GM21367 (cell line): ENCODE measurements at regions not wholly inside any gene's neighbourhood (a gene's known extent, or its start where the extent isn't known, plus 50 kb on each side); places are given as distances from the start of the nearest gene placed in this dataset.
"Not testable (repeated sequence)": the region's sequence is repeated elsewhere in the genome, so short reads cannot be mapped to it uniquely, and the experiment has no call there.

ENCODE experiments used
- ATAC-seq: cut with Tn5 transposase; IDR thresholded peaks from one replicate; pipeline ENCODE4 v1.9.1; 2021; ENCODE audit not compliant: unreplicated experiment

DNA sequence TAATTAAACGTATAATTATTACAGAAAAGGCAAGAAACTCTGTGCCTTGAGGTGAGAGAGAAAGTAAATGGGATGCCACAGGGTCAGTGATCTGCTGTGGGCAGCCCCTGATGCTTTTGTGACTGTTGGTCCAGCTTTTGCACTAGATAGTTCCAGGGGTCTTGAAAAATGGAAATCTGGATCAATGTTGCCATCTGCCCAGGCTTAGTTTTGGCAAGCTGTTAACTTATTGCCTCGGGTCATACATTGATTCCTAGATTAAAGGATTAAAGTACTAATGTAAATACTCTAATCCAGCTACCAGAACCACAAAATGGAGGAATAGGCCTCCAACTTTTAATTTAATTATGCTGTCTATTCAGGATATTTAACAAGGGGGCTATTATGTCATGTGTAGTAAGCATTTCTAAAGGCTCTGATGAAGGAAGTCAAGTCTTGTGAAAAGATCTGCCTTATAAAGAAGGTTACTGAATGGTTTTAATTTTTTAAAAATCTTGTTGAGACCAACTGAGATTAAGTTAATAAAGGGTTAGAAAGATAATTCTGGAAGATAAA is 376.0 kb upstream of the HS3ST5 start:
- no peak for ATAC-seq

DNA sequence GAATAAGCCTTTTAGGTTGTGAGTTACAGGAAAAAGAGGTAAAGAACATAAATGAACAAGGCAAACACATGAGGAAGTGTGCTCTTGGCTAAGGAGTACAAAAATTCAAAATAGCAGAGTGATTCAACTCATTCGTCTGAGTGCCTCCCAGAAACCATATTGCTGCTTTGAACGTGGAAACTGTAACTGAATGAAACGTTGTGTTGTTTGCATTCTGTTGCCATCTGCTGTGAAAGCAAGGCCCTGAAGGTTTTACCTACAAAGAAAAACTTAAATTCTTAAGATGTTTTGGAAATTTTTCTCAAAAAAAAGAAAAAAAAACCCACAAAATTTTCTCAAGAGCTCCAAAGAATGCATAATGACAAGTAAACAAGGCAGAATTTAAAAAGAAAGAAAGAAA is 375.4 kb upstream of the HS3ST5 start:
- no peak for ATAC-seq

DNA sequence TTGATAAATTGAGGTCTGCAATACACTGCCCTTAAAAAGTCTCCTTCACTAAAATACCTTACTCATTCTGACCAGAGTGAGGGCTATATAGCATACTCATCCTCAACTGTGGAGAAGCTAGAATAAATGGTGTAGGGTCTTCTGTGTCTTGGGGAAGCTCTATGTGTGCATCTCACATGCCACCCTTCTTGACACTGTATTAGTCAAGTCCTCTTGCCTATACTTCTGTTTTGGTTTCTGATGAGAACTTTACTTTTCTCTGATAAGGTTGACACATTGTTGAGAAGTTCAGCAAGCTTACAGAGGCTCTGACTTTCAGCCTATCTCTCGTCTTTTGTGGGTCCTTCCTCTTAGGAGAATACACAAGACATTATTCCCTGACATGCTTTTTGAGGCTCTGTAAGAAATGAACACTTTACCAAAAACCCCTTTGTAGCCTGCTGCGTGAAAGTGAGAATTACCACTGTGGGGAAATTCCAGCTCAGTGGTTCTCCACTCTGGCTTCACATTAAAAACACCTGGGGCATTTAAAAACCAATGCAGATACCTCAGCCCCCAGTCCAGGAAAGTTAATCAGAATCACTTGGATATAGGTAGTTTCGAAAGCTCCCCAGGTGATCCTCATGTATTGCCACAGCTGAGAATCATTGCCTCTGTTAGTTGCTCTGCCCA is 372.1 kb upstream of the HS3ST5 start:
- ATAC-seq, result no peak

DNA sequence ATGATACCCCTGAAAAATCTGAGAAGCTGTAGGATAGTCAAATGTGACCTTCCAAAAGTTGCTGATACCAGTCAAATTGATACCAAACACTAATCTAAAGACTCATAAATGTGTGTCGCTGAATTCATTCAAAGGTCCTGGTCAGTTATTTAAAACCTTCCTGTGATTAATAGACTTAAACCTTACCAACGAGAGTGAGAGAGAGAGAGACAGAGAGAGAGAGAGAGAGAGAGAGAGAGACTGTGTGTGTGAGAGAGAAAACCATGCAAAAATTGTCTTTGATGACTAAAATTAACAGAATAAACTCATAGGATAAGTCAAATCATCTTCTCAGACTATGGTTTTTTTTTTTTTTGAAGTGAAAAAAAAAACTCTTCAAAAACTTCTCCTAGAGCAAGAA is 370.9 kb upstream of the HS3ST5 start:
- no peak for ATAC-seq

DNA sequence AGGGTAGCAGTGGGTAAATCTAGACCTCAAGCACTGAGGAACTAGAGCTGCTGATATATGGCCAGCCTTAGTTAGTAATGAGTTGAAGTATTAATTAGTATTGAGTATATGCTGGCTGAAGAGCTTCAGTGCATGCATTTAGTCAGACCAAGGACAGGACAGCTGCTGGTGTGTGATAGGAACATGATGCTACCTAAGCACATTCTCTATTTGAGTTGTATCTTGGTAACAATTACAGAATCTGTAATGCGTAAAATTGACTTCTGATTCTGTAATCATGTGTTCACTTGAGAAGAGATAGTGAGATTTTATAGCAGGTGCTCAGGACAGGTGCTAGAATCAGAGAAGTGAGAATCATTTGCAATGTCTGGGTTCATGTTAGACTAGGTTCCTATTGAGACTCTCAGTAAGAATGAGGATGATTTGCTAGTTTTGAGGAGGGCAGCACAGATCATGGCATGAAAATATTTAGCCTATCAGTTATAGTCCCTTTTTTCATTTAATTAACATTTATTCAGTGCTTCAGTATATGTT is 369.4 kb upstream of the HS3ST5 start:
- no peak for ATAC-seq

DNA sequence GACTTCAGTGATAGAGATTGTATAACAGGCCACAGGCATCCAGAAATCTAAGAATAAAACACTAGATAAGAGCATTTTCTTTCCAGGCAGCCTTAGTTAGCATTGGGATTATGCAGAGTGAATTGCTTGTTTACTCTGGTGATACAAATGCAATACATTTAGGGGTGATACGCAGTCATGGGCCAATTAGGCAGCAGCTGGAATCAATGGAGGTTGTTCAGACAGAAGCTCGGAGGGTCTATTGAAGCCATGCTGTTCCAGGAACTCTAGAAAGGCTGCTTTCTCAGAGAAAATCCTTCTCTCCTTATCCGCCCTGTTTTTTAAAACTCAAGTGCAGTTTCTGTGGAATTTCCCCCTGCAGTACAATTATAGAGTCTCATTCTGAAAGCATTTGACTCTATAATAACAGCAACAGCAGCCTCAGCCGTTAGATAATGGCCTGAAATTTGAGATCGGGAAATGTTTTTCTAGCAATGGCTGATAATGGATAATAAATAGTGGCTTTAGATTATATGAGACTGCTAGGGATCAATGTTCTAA is 364.3 kb upstream of the HS3ST5 start:
- no peak for ATAC-seq

DNA sequence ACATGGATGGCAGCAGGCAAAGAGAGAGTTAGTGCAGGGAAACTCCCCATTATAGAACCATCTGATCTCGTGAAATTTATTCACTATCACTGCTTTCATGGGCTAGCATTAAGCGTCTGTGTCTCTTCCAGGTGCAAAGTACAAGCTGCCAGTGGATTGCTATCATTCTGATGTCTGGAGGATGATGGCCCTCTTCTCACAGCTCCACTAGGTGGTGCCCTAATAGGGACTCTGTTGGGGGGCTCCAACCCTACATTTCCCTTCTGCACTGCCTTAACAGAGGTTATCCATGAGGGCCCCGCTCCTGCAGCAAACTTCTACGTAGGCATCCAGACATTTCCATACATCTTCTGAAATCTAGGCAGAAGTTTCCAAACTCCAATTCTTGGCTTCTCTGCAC is 347.8 kb upstream of the HS3ST5 start:
- no peak for ATAC-seq

DNA sequence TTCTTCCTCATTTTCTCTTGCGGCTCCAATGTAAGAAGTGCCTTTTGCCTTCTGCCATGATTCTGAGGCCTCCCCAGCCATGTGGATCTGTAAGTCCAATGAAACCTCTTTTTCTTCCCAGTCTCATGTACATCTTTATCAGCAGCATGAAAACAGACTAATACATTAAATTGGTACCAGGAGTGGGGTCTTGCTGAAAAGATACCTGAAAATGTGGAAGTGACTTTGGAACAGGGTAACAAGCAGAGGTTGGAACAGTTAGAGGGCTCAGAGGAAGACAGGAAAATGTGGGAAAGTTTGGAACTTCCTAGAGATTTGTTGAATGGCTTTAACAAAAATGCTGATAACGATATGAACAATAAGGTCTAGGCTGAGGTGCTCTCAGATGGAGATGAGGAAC is 316.7 kb upstream of the HS3ST5 start:
- no peak for ATAC-seq

DNA sequence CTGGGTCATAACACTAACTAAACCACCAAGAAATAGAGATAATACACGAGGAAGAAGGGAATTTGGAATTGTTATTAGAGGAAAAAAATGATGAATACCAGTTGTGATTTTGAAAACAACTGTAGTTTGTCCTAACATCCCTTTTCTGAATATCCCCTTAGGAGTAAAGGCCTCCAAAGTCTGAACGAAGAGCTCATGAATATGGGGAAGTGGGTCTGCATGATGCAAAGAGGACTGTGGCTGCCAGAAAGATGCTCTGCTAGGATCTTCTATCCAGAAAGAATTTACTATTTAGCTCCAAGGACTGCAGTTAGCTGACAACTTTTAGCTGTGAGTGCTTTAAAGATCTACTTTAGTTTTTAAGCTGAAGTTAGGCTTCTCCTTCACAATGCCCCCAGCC is 308.8 kb upstream of the HS3ST5 start:
- no peak for ATAC-seq

DNA sequence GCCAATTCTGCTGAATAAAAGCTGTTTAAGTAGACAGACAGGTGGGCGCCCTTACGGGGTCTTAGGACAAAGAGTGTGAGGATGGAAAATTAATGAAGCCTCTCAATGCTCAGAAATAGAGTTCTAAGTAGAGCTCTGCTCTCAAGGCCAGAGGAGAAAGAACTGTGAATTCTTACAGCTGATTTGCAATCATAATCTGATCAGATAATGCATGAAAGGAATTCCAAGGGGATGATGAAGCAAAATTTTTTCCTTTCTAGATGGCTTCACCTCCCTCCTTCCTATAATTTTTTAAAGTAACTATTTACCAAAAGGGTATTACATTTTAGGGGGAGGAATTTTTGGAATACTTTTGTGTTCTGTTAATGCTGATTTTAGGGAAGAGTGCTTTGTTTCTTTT is 308.1 kb upstream of the HS3ST5 start:
- ATAC-seq, result no peak

DNA sequence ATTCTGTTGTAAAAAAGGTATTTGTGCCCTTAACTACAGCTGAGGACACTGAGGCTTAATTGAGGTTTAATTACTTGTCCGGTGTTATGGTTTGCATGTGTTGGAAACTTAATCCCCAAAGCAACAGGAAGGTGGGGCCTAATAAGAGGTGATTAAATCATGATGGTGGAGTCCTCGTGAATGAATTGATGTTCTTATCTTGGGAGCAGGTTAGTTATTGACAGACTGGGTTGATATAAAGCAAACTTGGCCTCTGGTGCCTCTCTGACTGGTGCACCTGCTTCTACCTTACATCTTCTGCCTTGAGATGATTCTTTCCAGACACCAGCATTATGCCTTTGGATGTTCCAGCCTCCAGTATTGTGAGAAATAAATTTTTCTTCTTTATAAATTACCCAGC is 306.5 kb upstream of the HS3ST5 start:
- ATAC-seq, result no peak

DNA sequence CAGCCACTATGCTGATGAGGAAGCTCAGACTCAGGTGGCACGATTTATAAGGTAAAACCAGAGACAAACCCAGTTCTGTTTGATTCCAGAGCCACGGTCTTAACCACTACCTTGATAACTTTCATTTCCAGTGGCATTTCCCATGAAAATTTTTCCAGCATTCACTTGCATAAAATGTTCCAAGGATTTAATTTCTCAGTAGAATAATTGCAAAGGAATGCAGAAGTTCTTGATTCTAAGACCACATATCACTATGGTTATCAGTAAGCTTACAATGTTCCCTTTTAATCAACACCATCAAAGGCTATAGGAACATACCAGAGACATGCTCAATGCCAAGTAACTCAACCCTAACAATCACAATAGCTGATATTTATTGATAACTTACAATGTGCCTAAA is 306.0 kb upstream of the HS3ST5 start:
- no peak for ATAC-seq

DNA sequence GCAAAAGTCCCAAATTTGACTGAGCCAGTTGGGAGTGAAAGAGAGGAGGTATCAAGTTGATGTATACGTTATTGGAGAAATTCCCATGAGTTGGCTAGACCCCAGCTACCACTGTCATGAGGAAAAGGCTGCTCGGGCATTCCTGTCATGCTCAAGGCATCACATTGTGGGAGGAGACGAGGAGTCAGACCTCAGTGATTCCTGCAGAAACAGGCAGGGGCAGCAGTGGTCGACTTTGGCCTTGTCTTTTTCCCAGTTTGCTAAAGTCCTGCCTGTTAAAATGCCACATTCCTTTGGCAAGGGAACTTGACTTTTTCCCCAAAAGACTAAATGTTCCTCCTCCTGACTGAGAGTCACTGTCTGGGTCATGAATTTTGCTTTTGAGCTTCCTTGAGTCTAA is 295.5 kb upstream of the HS3ST5 start:
- no peak for ATAC-seq

DNA sequence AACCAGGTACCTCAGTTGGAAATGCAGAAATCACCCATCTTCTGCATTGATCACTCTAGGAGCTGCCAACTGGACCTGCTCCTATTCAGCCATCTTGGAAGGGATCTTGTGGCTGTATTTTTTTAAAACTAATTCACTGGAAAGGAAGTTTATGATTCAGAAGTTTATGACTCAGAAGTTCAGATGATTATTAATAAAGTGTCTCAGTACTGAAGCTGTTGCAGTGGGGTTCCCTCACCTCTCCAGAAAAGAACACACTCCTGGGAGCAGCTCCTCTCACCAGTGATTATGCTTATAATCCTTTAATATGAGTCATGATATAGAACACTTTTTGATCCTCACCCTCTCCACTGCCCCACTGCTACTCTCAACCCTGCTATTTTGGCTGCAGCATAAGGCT is 291.2 kb upstream of the HS3ST5 start:
- ATAC-seq, result no peak

DNA sequence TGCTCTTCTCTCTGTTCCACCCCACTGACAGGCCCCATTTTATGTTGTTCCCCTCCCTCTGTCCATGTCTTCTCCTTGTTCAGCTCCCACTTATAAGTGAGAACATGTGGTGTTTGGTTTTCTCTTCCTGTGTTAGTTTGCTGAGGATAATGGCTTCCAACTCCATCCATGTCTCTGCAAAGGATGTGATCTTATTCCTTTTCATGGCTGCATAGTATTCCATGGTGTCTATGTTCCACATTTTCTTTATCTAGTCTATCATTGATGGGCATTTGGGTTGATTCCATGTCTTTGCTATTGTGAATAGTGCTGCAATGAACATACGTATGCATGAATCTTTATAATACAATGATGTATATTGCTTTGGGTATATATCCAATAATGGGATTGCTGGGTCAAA is 283.4 kb upstream of the HS3ST5 start:
- not testable (repeated sequence) for ATAC-seq

DNA sequence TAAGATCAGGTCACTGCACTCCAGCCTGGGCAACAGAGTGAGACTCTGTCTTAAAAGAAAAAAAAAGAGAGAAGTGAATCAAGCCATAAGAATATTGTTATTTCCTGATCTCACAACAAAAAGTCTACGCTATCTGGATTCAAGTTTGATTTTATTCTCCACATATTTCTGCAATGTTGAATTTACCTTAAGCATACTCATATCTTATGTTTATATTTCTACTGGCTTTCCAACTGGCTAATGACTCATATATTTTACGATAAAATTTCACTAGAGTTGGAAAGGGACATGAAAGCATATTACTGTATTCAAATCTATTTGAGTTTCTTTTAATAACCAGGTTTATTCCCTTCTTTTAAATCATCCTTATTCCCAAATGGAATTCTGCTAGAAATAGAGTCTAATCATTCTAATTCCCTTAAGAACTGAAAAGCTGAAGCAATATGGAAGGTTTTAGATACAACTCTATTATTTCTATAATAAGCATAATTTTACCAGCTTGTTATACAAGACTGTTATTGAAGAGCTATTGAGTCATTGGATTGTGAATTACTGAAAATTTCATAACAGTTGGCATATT is 276.9 kb upstream of the HS3ST5 start:
- no peak for ATAC-seq

DNA sequence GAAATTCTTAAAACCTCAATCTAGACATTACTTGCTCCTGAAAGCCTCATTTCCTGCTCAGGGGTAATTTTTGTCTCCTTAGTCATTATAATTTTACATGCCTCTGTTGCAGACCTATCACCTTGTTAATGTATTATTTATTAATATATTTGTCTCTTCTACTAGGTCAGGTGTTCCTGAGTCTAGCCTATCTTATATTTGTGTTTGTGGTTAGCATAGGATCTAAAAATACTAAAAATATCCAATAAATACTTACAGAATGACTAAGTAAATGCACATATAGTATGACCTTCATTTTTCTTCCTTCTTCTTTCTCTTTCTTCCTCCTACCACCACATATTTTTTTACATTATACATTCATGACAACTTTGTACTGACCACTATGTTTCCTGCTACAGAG is 268.9 kb upstream of the HS3ST5 start:
- ATAC-seq, result no peak

DNA sequence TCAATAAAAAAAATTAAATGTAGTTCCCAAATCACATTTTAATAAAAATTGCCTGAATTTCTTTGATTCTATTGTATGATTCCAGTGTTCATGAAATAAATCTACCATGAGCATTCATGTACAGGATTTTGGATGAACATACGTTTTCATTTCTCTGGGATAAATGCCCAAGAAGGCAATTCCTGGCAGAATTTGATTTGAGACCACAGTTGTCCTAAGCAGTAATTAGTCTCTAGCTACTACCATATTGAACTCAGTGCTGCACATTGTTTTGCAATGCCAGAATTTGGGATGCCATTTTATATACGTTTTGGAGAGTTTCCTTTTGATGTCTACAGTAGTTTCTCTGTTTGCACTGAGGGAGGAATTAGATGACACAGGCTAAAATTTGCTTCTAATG is 265.3 kb upstream of the HS3ST5 start:
- no peak for ATAC-seq

DNA sequence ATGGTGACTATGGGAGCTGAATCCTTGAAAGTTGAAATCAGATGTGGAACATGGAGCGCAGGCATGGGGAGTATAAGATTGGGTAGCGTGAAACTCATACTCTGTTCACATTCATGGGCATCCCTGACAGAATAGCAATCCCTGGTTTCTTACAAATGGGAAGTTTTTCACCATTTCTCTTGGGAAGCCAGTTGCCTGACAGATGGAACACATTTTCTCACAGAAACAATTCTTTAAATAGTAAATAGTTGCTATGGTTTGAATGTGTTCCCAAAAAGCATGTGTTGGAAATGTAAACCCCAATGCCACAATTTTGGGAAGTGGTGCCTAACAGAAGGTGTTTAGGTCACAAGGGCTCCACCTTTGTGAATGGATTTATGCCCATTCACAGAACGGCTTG is 262.8 kb upstream of the HS3ST5 start:
- ATAC-seq, result no peak

DNA sequence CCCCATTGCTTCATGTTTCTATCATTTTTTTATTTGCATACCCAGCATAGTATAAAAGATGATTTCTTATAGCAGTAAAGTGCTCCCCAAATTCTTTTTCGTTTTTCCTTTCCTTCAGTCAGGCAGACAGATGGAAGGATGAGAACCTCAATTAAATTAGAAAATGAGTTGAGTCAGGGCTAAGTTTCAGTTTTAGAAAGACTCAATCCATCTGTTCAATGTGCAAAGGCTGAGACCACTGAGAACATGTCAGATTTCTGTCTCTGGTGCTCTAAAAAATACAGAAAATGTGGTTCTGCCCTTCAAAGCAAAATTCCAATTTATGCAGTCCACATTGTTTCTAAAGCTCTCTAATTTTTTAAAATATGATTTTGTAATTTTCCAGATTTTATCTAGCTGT is 257.6 kb upstream of the HS3ST5 start:
- no peak for ATAC-seq

DNA sequence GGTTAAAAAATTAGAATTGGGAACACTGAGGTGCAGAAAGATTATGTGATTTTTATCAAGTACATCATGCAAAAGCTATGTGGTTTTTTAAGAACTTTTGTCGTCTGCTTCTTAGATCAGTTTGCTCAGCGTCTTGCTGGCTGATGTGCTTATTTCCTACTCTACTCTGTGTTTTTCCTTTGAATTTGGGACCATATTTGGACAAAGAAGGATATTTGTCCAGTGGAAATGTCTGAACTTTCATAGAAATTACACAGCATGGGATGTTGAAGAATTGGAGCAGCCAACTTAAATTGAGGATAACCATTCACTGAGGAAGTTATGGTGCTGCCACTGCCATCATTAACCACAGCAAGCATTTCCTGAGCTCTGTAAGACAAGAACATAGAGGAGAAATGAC is 252.8 kb upstream of the HS3ST5 start:
- ATAC-seq, result no peak

DNA sequence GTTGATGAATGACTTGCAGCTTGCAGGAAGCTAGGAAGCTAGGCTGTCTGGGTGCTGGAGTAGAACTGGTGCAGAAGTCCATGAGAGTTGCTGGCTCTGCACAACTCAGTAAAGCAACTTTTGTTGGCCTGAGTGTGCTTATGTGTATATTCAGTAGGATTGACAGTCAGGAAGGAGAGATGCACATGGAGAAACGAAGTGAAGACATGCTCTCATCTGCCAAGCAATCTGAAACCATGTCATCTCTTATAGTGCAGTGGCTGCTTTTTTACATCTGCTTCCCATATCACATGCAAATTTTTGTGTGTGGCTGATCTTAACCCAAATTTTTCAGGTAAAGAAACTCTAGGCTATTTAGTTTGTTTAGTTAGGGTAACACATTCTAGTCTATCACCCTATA is 252.4 kb upstream of the HS3ST5 start:
- ATAC-seq, result no peak
